A549 (cell line): ENCODE measurements at regions not wholly inside any gene's neighbourhood (a gene's known extent, or its start where the extent isn't known, plus 50 kb on each side); places are given as distances from the start of the nearest gene placed in this dataset.

ENCODE experiments used
- CBX8 ChIP-seq: fragments of 200-600 bp; sonication (generic); IDR thresholded peaks from 2 replicates; pipeline ENCODE4 v1.6.1; 2016
- EP300 ChIP-seq, 2 experiments: fragments of >200 bp; sonication (Bioruptor Twin); formaldehyde crosslinking; IDR thresholded peaks; 2 replicates in 1 of 2; 3 replicates in 1 of 2; pipeline ENCODE4 v1.6.1; 2016 to 2017
- POLR2A ChIP-seq: IDR thresholded peaks from 2 replicates; pipeline ENCODE4 v1.6.1; 2012; ENCODE audit warnings: mild to moderate bottlenecking, low read length
- RAD21 ChIP-seq, 2 experiments: fragments of >200 bp in 1 of 2; sonication (Bioruptor Twin) in 1 of 2; formaldehyde crosslinking in 1 of 2; IDR thresholded peaks in 1 of 2; conservative IDR thresholded peaks in 1 of 2; 2 replicates in 1 of 2; 3 replicates in 1 of 2; pipeline ENCODE4 v1.6.1; 2012 to 2018; ENCODE audit warnings: inconsistent platforms in 1 of 2
- TF ChIP-seq, protein P1 (sequence below): fragments of >200 bp; sonication (Bioruptor Twin); formaldehyde crosslinking; IDR thresholded peaks from 3 replicates; pipeline ENCODE4 v1.5.1; 2016
- TF ChIP-seq, protein P2 (sequence below): fragments of 450-650 bp; IDR thresholded peaks from 2 replicates; pipeline ENCODE4 v1.6.1; 2014; ENCODE audit warnings: antibody characterized with exemption
- TF ChIP-seq, protein P3 (sequence below): fragments of 250-450 bp; sonication (Bioruptor Pico); IDR thresholded peaks from 2 replicates; pipeline ENCODE4 v1.5.0; 2021; ENCODE audit warnings: mild to moderate bottlenecking, moderate library complexity, borderline replicate concordance

DNA sequence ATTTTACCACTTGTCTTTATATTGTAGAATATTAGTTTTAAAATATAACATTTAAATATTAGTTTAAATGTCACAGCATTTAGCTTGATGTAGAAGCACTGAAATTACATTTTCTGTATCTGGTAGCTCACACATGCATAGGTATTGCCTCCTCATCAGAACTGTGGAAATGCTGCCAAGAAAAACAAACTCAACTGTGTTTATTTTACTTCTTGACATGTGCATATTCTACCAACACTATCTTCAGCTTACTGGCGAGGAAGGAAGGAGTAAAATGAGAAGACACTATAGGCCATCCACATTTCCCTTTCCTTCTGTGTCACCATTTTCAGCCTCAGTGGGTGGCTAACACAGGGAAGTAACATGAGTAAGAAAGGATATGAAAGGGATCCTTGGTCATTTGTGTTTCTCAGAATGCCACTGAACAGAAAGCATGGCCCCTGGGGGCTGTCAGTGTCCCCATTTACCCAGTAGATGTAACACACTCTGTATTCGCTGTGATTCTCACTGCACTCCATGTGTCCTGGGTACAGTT is 81.0 kb upstream of the HTR4 start:
- TF ChIP-seq, protein P1, sequence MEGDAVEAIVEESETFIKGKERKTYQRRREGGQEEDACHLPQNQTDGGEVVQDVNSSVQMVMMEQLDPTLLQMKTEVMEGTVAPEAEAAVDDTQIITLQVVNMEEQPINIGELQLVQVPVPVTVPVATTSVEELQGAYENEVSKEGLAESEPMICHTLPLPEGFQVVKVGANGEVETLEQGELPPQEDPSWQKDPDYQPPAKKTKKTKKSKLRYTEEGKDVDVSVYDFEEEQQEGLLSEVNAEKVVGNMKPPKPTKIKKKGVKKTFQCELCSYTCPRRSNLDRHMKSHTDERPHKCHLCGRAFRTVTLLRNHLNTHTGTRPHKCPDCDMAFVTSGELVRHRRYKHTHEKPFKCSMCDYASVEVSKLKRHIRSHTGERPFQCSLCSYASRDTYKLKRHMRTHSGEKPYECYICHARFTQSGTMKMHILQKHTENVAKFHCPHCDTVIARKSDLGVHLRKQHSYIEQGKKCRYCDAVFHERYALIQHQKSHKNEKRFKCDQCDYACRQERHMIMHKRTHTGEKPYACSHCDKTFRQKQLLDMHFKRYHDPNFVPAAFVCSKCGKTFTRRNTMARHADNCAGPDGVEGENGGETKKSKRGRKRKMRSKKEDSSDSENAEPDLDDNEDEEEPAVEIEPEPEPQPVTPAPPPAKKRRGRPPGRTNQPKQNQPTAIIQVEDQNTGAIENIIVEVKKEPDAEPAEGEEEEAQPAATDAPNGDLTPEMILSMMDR: no peak
- no peak for TF ChIP-seq CBX8
- TF ChIP-seq POLR2A: no peak
- TF ChIP-seq, protein P2, sequence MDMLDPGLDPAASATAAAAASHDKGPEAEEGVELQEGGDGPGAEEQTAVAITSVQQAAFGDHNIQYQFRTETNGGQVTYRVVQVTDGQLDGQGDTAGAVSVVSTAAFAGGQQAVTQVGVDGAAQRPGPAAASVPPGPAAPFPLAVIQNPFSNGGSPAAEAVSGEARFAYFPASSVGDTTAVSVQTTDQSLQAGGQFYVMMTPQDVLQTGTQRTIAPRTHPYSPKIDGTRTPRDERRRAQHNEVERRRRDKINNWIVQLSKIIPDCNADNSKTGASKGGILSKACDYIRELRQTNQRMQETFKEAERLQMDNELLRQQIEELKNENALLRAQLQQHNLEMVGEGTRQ: no peak
- TF ChIP-seq RAD21 (conservative IDR thresholded peaks at IDR 0.05 in 1 of 2, IDR thresholded peaks at IDR 0.05 in 1 of 2): no peak
- TF ChIP-seq, protein P3, sequence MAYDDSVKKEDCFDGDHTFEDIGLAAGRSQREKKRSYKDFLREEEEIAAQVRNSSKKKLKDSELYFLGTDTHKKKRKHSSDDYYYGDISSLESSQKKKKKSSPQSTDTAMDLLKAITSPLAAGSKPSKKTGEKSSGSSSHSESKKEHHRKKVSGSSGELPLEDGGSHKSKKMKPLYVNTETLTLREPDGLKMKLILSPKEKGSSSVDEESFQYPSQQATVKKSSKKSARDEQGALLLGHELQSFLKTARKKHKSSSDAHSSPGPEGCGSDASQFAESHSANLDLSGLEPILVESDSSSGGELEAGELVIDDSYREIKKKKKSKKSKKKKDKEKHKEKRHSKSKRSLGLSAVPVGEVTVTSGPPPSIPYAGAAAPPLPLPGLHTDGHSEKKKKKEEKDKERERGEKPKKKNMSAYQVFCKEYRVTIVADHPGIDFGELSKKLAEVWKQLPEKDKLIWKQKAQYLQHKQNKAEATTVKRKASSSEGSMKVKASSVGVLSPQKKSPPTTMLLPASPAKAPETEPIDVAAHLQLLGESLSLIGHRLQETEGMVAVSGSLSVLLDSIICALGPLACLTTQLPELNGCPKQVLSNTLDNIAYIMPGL (CRISPR knock-in tag): no peak
- no peak for TF ChIP-seq EP300 (IDR thresholded peaks at IDR 0.05)
